SU-DHL-6 (cell line): ENCODE measurements at regions not wholly inside any gene's neighbourhood (a gene's known extent, or its start where the extent isn't known, plus 50 kb on each side); places are given as distances from the start of the nearest gene placed in this dataset.

Experiments
- H2AFZ ChIP-seq: fragments of 200-600 bp; sonication (generic); 2 replicates; pipeline ENCODE4 v1.6.1; 2014; ENCODE audit warnings: low read depth, mild to moderate bottlenecking, moderate library complexity, mixed read lengths, antibody characterized with exemption, low read length; ENCODE audit not compliant: severe bottlenecking
- H3F3A ChIP-seq: fragments of 200-600 bp; shearing (Covaris generic); 2 replicates; pipeline ENCODE4 v1.6.0; 2016; ENCODE audit warnings: antibody characterized with exemption, mild to moderate bottlenecking; ENCODE audit not compliant: insufficient read depth
- H3K27ac ChIP-seq: fragments of 200-600 bp; sonication (generic); 2 replicates; pipeline ENCODE4 v1.5.1; 2016; ENCODE audit warnings: low read depth, mild to moderate bottlenecking, low read length, moderate library complexity, mixed read lengths
- H3K27me3 ChIP-seq: fragments of 200-600 bp; sonication (generic), shearing (Covaris generic); 2 replicates; pipeline ENCODE4 v1.6.0; 2014; ENCODE audit warnings: mild to moderate bottlenecking, low read length
- H3K36me3 ChIP-seq: fragments of 200-600 bp; sonication (generic); 2 replicates; pipeline ENCODE4 v1.6.1; 2014; ENCODE audit warnings: mild to moderate bottlenecking, low read length, mixed read lengths
- H3K4me2 ChIP-seq: fragments of 300-600, 200-600 bp; shearing (Covaris generic), sonication (generic); 2 replicates; pipeline ENCODE4 v1.6.0; 2014; ENCODE audit warnings: low read length, low read depth, mild to moderate bottlenecking; ENCODE audit not compliant: poor library complexity, severe bottlenecking
- H3K4me3 ChIP-seq: fragments of 200-600 bp; sonication (generic); 2 replicates; pipeline ENCODE4 v1.5.1; 2014; ENCODE audit warnings: antibody characterized with exemption, low read length, mild to moderate bottlenecking, mixed read lengths; ENCODE audit not compliant: insufficient read depth, poor library complexity, severe bottlenecking
- H3K79me2 ChIP-seq: fragments of 200-600 bp; sonication (generic); 2 replicates; pipeline ENCODE4 v1.6.1; 2014; ENCODE audit warnings: mild to moderate bottlenecking, low read length, moderate library complexity; ENCODE audit not compliant: insufficient read depth
- H3K9ac ChIP-seq: fragments of 200-600 bp; sonication (generic); 2 replicates; pipeline ENCODE4 v1.7.0; 2014; ENCODE audit warnings: mild to moderate bottlenecking, low read length
- H3K9me2 ChIP-seq: fragments of 200-600 bp; sonication (generic); replicated peaks from 2 replicates; pipeline ENCODE4 v1.6.1; 2014; ENCODE audit warnings: low read length; ENCODE audit not compliant: insufficient read depth
- H3K9me3 ChIP-seq: fragments of 200-600 bp; sonication (generic); 2 replicates; pipeline ENCODE4 v1.6.1; 2014; ENCODE audit warnings: low read length, mixed read lengths; ENCODE audit not compliant: insufficient read depth
- H4K20me1 ChIP-seq: fragments of 200-600 bp; sonication (generic); 2 replicates; pipeline ENCODE4 v1.6.1; 2014; ENCODE audit warnings: low read depth, mild to moderate bottlenecking, antibody characterized with exemption, low read length, moderate library complexity, mixed read lengths
- CTCF ChIP-seq: fragments of 200-600 bp; sonication (generic); IDR thresholded peaks from one replicate; pipeline ENCODE4 v1.5.1; 2017; ENCODE audit warnings: antibody characterized with exemption, mild to moderate bottlenecking, low read length, moderate library complexity; ENCODE audit not compliant: insufficient read depth, poor library complexity, severe bottlenecking
- EZH2phosphoT487 ChIP-seq: fragments of 200-600 bp; sonication (generic), shearing (Covaris generic); conservative IDR thresholded peaks from 2 replicates; pipeline ENCODE4 v1.6.1; 2018; ENCODE audit warnings: mild to moderate bottlenecking, antibody characterized with exemption, low read length, moderate library complexity, mixed read lengths

- H2AFZ ChIP-seq, result no peak overlapping the region
- H4K20me1 ChIP-seq, result no peaks in the 10 kb centered on the region
- H3K4me2 ChIP-seq, result no peak overlapping the region
- no peaks in the 10 kb centered on the region for H3K9me3 ChIP-seq
- H3K36me3 ChIP-seq, result no peaks in the 10 kb centered on the region
- no peaks in the 10 kb centered on the region for H3K9me2 ChIP-seq
- H3K79me2 ChIP-seq, result no peaks in the 10 kb centered on the region
- no peak overlapping the region for H3K27ac ChIP-seq
- H3K9ac ChIP-seq, result no peak overlapping the region
- no peaks in the 10 kb centered on the region for H3F3A ChIP-seq
- no peaks in the 10 kb centered on the region for H3K27me3 ChIP-seq
- no peak for TF ChIP-seq CTCF
- no peak for TF ChIP-seq EZH2phosphoT487
- no peak overlapping the region for H3K4me3 ChIP-seq
Observed at GRCh38 chr13:76720416-76720815, 165.8 kb downstream of the KCTD12 start.

- Histone ChIP-seq H3K36me3 (no peaks in the 10 kb centered on the region), H3K79me2 (no peaks in the 10 kb centered on the region), H4K20me1 (no peaks in the 10 kb centered on the region), H3F3A (no peaks in the 10 kb centered on the region), H3K9me3 (no peaks in the 10 kb centered on the region), H3K4me3 (no peak overlapping the region), H3K27me3 (no peaks in the 10 kb centered on the region), H2AFZ (no peak overlapping the region), H3K27ac (no peak overlapping the region), H3K9ac (no peak overlapping the region), H3K4me2 (no peak overlapping the region), H3K9me2 (no peaks in the 10 kb centered on the region)
- TF ChIP-seq CTCF, result no peak
- no peak for TF ChIP-seq EZH2phosphoT487
Observed at GRCh38 chr13:76719955-76720354, 166.2 kb downstream of the KCTD12 start.

DNA sequence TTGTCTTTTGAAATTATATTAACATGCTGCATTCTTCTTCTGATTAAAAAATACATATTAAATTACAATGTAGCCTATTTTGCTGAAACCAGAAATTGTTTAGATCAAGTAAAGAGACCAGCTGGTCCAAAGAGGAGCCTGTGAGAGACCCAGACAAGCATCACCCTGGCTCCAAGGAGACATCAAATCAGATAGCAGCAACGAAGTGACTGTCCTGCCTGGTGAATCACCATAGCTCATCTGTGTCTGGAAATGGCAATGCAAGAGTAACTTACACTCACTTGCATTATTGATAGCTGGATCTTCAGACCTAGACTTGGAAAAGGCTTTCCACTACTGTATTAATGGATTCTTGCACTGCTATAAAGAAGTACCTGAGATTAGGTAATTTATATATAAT lies 169.1 kb downstream of the KCTD12 start:
- Histone ChIP-seq H3K9me3 (no peaks in the 10 kb centered on the region), H3K27me3 (no peaks in the 10 kb centered on the region), H3K4me2 (no peak overlapping the region), H3F3A (no peaks in the 10 kb centered on the region), H3K36me3 (no peaks in the 10 kb centered on the region), H3K9ac (no peak overlapping the region), H2AFZ (no peak overlapping the region), H3K4me3 (no peak overlapping the region), H3K79me2 (no peaks in the 10 kb centered on the region), H4K20me1 (no peaks in the 10 kb centered on the region), H3K9me2 (no peaks in the 10 kb centered on the region), H3K27ac (no peak overlapping the region)
- TF ChIP-seq CTCF (no peak), EZH2phosphoT487 (no peak)

GRCh38 chr13:76715621-76716020 lies 170.6 kb downstream of the KCTD12 start:
- H3K4me2 ChIP-seq, result no peak overlapping the region

More at GRCh38 chr13:76715621-76716020, 170.6 kb downstream of the KCTD12 start:
- TF ChIP-seq EZH2phosphoT487, result no peak
- no peak for TF ChIP-seq CTCF
- H3K9ac ChIP-seq, result no peak overlapping the region
- H3K9me2 ChIP-seq, result no peaks in the 10 kb centered on the region
- no peak overlapping the region for H3K27ac ChIP-seq
- H3K27me3 ChIP-seq, result no peaks in the 10 kb centered on the region
- H2AFZ ChIP-seq, result no peak overlapping the region
- H3K79me2 ChIP-seq, result no peaks in the 10 kb centered on the region
- no peak overlapping the region for H3K4me3 ChIP-seq
- H3K9me3 ChIP-seq, result no peaks in the 10 kb centered on the region
- H3K36me3 ChIP-seq, result no peaks in the 10 kb centered on the region
- no peaks in the 10 kb centered on the region for H3F3A ChIP-seq
- no peaks in the 10 kb centered on the region for H4K20me1 ChIP-seq
